ENCODE measurements at regions not wholly inside any gene's neighbourhood (a gene's known extent, or its start where the extent isn't known, plus 50 kb on each side); places are given as distances from the start of the nearest gene placed in this dataset.

DNA sequence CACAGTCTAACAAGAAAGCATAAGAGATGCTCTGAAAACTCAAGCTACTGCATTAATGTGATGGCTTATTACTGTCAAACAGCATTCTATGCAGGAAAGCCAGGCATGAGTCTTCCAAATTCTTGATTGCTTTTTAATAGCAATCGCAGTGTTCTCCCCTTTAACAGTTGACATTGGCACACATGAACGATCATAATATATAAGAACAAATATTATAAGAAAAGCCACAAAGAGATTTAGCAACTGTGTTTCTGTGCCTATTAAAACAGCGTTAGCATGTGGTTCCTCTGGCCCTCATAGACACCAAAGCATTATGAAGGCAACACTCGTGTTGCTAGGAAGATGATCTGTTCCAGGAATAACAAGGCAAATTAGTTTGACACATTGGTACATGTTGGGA lies 245.0 kb downstream of the ACKR3 start:
- TF ChIP-seq SUZ12 (IDR thresholded peaks at IDR 0.05; ENCODE audit: extremely low read depth, insufficient read depth, insufficient read length) (no peak), YY1 (IDR thresholded peaks at IDR 0.05; ENCODE audit: insufficient read depth, insufficient read length) (no peak)

Measured in NT2/D1 (cell line).